ENCODE measurements at regions not wholly inside any gene's neighbourhood (a gene's known extent, or its start where the extent isn't known, plus 50 kb on each side); places are given as distances from the start of the nearest gene placed in this dataset.

GRCh38 chr19:28574212-28574611, 638.7 kb downstream of the UQCRFS1 start:
- no peak for TF ChIP-seq EZH2 (IDR thresholded peaks at IDR 0.05; ENCODE audit: low read depth)
- TF ChIP-seq CTCF (conservative IDR thresholded peaks at IDR 0.05) = no peak

All from PC-9 (cell line).